CD4-positive, CD25-positive, alpha-beta regulatory T cell (primary cell): ENCODE measurements at regions not wholly inside any gene's neighbourhood (a gene's known extent, or its start where the extent isn't known, plus 50 kb on each side); places are given as distances from the start of the nearest gene placed in this dataset.
"Not testable (repeated sequence)": the region's sequence is repeated elsewhere in the genome, so short reads cannot be mapped to it uniquely, and the experiment has no call there.

ENCODE experiments used
- ATAC-seq, 2 donors: fragments of 150-1000 bp; cut with Tn5 transposase; one replicate each; pipeline ENCODE4 v1.10.0; 2021; ENCODE audit warnings: low read depth in 2 of 2, moderate number of reproducible peaks in 2 of 2, moderate library complexity in 1 of 2
- DNase-seq, 3 donors: peaks; one replicate each; pipeline versions ENCODE4 v3.0.0 to v3.0.0-alpha.2; 2012 to 2022; ENCODE audit warnings: mixed read lengths in 1 of 3
- H3K27ac ChIP-seq: one replicate; pipeline ENCODE4 v1.7.0; 2013; ENCODE audit warnings: mild to moderate bottlenecking, low read length; ENCODE audit not compliant: insufficient read depth, poor library complexity, severe bottlenecking
- H3K27me3 ChIP-seq: one replicate; pipeline ENCODE4 v1.7.0; 2013; ENCODE audit warnings: low read length; ENCODE audit not compliant: control insufficient read depth, insufficient read depth
- H3K36me3 ChIP-seq: one replicate; pipeline ENCODE4 v1.7.0; 2013; ENCODE audit warnings: mild to moderate bottlenecking, low read length, moderate library complexity; ENCODE audit not compliant: control insufficient read depth, insufficient read depth
- H3K4me1 ChIP-seq: 2 replicates; pipeline ENCODE4 v1.7.0; 2013; ENCODE audit warnings: mild to moderate bottlenecking, low read length; ENCODE audit not compliant: insufficient read depth, control insufficient read depth, poor library complexity, severe bottlenecking
- H3K4me3 ChIP-seq: one replicate; pipeline ENCODE4 v1.7.0; 2013; ENCODE audit warnings: low read depth, mild to moderate bottlenecking, low read length, moderate library complexity
- H3K9me3 ChIP-seq, 2 experiments: 1 replicate in 1 of 2; 2 replicates in 1 of 2; pipeline ENCODE4 v1.7.0; 2013; ENCODE audit warnings: low read length in 2 of 2, mild to moderate bottlenecking in 1 of 2, moderate library complexity in 1 of 2; ENCODE audit not compliant: control insufficient read depth in 2 of 2
- H3K27ac Mint-ChIP-seq, 3 donors: one replicate each; pipeline ENCODE4 v1.8.0; 2020 to 2022; ENCODE audit warnings: mild to moderate bottlenecking in 3 of 3, mixed read lengths in 3 of 3, moderate library complexity in 2 of 3
- H3K27me3 Mint-ChIP-seq: one replicate; pipeline ENCODE4 v1.8.0; 2022; ENCODE audit warnings: mild to moderate bottlenecking, mixed read lengths
- H3K36me3 Mint-ChIP-seq: one replicate; pipeline ENCODE4 v1.8.0; 2020; ENCODE audit warnings: mixed read lengths
- H3K4me1 Mint-ChIP-seq, 4 donors: one replicate each; pipeline ENCODE4 v1.8.0; 2020 to 2022; ENCODE audit warnings: mixed read lengths in 4 of 4, mild to moderate bottlenecking in 1 of 4
- H3K4me3 Mint-ChIP-seq, 4 donors: one replicate each; pipeline ENCODE4 v1.8.0; 2020 to 2022; ENCODE audit warnings: mild to moderate bottlenecking in 4 of 4, mixed read lengths in 4 of 4, moderate library complexity in 3 of 4
- H3K9me3 Mint-ChIP-seq, 7 donors: one replicate each; pipeline ENCODE4 v1.8.0; 2020 to 2022; ENCODE audit warnings: mixed read lengths in 7 of 7, mild to moderate bottlenecking in 3 of 7, moderate library complexity in 2 of 7

DNA sequence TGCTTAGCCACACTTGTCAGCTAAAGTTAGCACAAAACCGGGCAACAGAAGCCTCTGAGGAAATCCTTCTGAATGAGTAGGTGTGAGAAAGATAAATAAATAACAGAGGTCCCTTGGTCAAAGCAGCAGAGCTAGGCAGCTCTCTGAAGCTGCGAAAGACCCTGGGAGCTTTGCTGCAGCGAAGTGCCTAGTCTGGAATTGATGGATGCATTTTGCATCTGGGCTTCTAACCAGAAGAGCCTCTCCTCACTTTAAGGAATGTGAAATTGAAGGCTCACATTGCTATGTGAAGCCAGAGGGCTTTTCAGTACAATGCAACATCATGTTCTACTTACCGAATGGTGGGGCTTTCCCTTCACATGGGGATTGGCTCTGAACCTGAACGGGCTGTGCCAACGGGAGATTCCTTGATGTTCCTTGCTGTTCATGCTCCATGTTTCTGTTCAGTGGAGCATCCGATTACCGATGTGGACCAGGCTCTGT lies 274.6 kb downstream of the HS3ST3B1 start:
- Histone ChIP-seq H3K9me3 (no peaks in the 10 kb centered on the region), H3K27ac (no peak overlapping the region), H3K4me1 (no peaks in the 10 kb centered on the region), H3K36me3 (no peaks in the 10 kb centered on the region), H3K27me3 (no peaks in the 10 kb centered on the region), H3K4me3 (no peak overlapping the region)
- H3K36me3 Mint-ChIP-seq = no peaks in the 10 kb centered on the region
- no peak overlapping the region for H3K4me3 Mint-ChIP-seq
- H3K27me3 Mint-ChIP-seq = peaks cover 10% of the 10 kb centered on the region
- H3K9me3 Mint-ChIP-seq = peaks cover 0 to 2% (median 0%) of the 10 kb centered on the region in 7 donors
- peaks cover 0 to 3% (median 0%) of the 10 kb centered on the region in 4 donors for H3K4me1 Mint-ChIP-seq
- no peak for ATAC-seq
- no peak for DNase-seq
- no peak overlapping the region for H3K27ac Mint-ChIP-seq

DNA sequence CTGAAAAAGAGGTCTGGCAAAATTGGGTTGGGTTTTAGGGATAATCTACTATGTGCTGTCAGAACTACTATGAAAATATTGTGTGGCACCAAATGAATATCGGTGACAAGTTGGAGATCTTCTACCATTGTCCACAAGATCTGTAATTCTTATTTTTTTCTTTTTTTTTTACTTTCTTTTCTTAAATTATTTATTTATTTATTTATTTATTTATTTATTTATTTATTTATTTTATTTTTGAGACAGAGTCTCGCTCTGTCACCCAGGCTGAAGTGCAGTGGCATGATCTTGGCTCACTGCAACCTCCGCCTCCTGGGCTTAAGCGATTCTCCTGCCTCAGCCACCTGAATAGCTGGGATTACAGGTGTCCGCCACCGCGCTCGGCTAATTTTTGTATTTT lies 259.4 kb downstream of the HS3ST3B1 start:
- H3K27me3 ChIP-seq, H3K4me3 Mint-ChIP-seq, H3K4me1 ChIP-seq, H3K4me3 ChIP-seq, H3K36me3 ChIP-seq, ATAC-seq, H3K36me3 Mint-ChIP-seq, H3K9me3 Mint-ChIP-seq, H3K9me3 ChIP-seq, H3K27me3 Mint-ChIP-seq, H3K27ac ChIP-seq, DNase-seq: not testable (repeated sequence)
- Mint-ChIP-seq H3K27ac (peak overlapping the region in 1 of 3 donors; percentile 34), H3K4me1 (peaks cover 5 to 19% (median 7%) of the 10 kb centered on the region in 4 donors)

DNA sequence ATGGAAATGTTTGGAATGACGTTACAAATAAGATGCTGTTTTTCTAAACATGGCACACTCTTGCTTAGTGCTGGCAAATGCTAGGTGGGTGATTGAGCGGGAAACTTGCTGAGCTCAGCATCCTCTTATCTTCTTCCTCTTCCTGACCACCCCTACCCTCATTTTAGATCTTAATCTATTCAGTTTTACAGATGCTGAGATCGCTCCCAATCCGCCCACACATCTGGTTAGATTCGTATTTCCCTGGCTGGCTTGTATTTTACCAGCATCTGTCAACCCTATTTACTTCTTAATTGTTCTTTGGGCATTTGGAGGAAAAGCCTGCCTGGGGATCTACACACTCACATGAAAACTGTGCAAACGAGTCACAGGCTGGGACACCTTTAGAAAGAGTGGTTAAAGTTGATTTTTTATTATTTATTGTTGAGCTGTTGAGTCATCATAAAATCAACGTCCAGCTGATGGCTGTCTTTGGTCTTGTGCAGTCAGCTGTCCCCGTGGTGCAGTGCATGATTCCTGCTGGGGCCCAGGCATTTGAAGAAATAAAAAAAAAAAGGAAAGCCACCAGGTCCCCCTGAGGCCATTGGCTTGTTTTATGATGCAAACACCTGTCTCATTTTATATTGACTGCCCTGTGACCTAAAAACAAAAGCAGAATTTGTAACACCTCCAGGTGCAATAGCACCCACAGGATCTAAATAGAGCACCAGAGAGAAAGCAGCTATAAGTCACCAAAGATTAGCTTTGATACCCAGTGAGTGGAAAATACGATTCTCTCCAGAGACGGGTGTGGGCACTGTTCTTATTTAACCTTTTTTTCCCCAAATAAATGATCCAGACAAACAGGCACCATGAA lies 258.6 kb downstream of the HS3ST3B1 start:
- Mint-ChIP-seq H3K4me1 (peaks cover 5 to 19% (median 7%) of the 10 kb centered on the region in 4 donors), H3K27me3 (peaks cover 4% of the 10 kb centered on the region), H3K9me3 (peaks cover 0 to 2% (median 0%) of the 10 kb centered on the region in 7 donors), H3K27ac (peak overlapping the region in 2 of 3 donors; percentile 34 to 37), H3K36me3 (peaks cover 5% of the 10 kb centered on the region), H3K4me3 (no peak overlapping the region)
- no peak overlapping the region for H3K4me3 ChIP-seq
- peaks cover 6% of the 10 kb centered on the region for H3K4me1 ChIP-seq
- H3K36me3 ChIP-seq = no peaks in the 10 kb centered on the region
- no peaks in the 10 kb centered on the region for H3K27me3 ChIP-seq
- DNase-seq (no peak), ATAC-seq (no peak)
- no peak overlapping the region for H3K27ac ChIP-seq
- no peaks in the 10 kb centered on the region for H3K9me3 ChIP-seq

DNA sequence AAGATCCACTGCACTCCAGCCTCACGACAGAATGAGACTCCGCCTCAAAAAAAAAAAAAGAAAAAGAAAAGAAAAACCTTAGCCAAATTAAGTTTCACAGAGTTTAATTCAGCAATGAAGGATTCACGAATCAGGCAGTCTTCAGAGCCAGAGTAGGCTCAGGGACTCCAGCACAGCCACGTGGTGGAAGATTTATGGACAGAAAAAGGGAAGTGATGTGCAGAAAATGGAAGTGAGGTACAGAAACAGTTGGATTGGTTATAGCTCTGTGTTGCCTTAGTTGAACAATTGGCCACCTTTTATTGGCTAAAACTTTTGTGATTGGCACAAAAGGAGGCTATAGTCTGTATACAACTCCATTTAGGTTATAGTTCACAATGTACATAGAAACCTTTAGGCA lies 256.6 kb downstream of the HS3ST3B1 start:
- no peaks in the 10 kb centered on the region for H3K9me3 ChIP-seq
- H3K36me3 Mint-ChIP-seq = peaks cover 5% of the 10 kb centered on the region
- no peak overlapping the region for H3K27ac ChIP-seq
- peaks cover 5 to 23% (median 7%) of the 10 kb centered on the region in 4 donors for H3K4me1 Mint-ChIP-seq
- H3K4me3 Mint-ChIP-seq = no peak overlapping the region
- peaks cover 6% of the 10 kb centered on the region for H3K4me1 ChIP-seq
- no peak for DNase-seq
- ATAC-seq = no peak
- no peaks in the 10 kb centered on the region for H3K36me3 ChIP-seq
- no peaks in the 10 kb centered on the region for H3K27me3 ChIP-seq
- H3K9me3 Mint-ChIP-seq = peaks cover 0 to 2% (median 0%) of the 10 kb centered on the region in 7 donors
- H3K27me3 Mint-ChIP-seq = peaks cover 4% of the 10 kb centered on the region
- no peak overlapping the region for H3K4me3 ChIP-seq
- H3K27ac Mint-ChIP-seq = peak overlapping the region in 1 of 3 donors; percentile 79

DNA sequence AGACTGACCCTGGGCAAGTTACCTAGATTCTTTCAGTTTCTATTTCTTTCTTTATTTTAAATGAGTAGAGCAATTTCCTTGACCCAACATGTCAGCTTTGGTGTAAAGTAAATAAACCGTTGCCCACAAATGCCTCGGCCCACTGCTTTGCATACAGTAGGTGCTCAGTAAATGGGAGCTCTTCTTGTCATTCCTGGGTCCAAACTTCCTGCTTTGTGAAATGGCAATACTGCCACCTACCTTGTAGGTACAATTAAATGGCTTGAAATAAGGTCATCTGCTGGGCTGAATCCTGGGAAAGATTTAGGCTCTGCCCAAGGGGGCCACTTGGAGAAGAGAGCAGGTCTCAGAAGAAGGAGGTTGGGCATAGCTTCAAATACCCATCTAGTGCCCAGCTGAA lies 253.0 kb downstream of the HS3ST3B1 start:
- peaks cover 0 to 13% (median 4%) of the 10 kb centered on the region in 4 donors for H3K4me1 Mint-ChIP-seq
- ATAC-seq (no peak), DNase-seq (peak in 1 of 3 donors; percentile 10)
- no peaks in the 10 kb centered on the region for H3K36me3 Mint-ChIP-seq
- no peaks in the 10 kb centered on the region for H3K36me3 ChIP-seq
- no peak overlapping the region for H3K4me3 Mint-ChIP-seq
- H3K27me3 ChIP-seq = no peaks in the 10 kb centered on the region
- H3K9me3 Mint-ChIP-seq = peaks cover 0 to 1% (median 0%) of the 10 kb centered on the region in 7 donors
- no peaks in the 10 kb centered on the region for H3K4me1 ChIP-seq
- peak overlapping the region; percentile 27 to 67 (median 48) for H3K27ac Mint-ChIP-seq
- H3K9me3 ChIP-seq = no peaks in the 10 kb centered on the region
- no peaks in the 10 kb centered on the region for H3K27me3 Mint-ChIP-seq
- no peak overlapping the region for H3K4me3 ChIP-seq
- no peak overlapping the region for H3K27ac ChIP-seq

DNA sequence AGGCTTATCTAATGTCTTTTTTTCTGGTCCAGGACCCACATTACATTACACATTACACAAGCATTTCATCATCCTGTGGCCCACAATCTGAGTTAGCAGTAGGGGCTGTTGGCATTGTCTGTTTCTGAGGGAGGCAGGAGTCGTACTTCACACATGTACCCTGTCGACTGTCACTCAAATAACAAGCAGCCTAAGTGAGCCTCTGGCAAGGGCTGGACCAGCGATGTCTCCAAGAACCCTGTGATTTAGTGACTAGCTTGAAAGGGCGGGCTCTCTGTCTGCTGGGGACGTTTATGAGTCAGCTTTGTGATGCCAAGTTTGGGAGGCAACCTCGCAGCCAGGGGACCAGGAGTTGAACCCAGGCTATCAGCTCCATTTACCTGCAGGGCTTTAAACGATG lies 251.4 kb downstream of the HS3ST3B1 start:
- peaks cover 4% of the 10 kb centered on the region for H3K27me3 Mint-ChIP-seq
- Histone ChIP-seq H3K4me3 (no peak overlapping the region), H3K9me3 (no peaks in the 10 kb centered on the region), H3K27ac (no peak overlapping the region), H3K36me3 (no peaks in the 10 kb centered on the region), H3K4me1 (no peaks in the 10 kb centered on the region), H3K27me3 (no peaks in the 10 kb centered on the region)
- peaks cover 0 to 1% (median 0%) of the 10 kb centered on the region in 7 donors for H3K9me3 Mint-ChIP-seq
- ATAC-seq (no peak), DNase-seq (no peak)
- H3K27ac Mint-ChIP-seq = no peak overlapping the region
- no peak overlapping the region for H3K4me3 Mint-ChIP-seq
- H3K36me3 Mint-ChIP-seq = no peaks in the 10 kb centered on the region
- H3K4me1 Mint-ChIP-seq = peaks cover 0 to 6% (median 1%) of the 10 kb centered on the region in 4 donors

DNA sequence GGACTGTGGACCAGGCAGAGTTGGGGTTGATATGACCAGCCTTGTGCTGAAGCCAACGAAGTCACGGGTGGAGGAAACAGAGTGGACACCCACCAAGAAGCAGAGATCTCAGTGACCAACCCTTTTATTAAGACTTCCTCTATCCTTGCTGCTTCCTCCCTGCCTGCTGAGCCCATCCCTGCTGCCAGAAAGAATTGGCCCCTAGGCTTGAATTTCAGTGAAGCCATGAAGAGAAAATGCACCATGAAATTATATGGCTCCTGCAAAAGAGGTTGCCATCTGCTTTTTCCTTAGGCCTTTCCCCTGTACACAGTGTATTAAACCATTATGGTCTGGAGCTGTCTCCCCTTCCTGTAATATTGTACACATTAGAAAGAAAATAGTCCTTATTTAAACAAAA lies 246.7 kb downstream of the HS3ST3B1 start:
- H3K9me3 ChIP-seq = no peaks in the 10 kb centered on the region
- H3K27me3 Mint-ChIP-seq = peaks cover 4% of the 10 kb centered on the region
- H3K27ac Mint-ChIP-seq = no peak overlapping the region
- no peaks in the 10 kb centered on the region for H3K36me3 Mint-ChIP-seq
- no peak for DNase-seq
- peaks cover 3% of the 10 kb centered on the region for H3K27me3 ChIP-seq
- no peak overlapping the region for H3K27ac ChIP-seq
- peaks cover 0 to 1% (median 0%) of the 10 kb centered on the region in 7 donors for H3K9me3 Mint-ChIP-seq
- no peak for ATAC-seq
- H3K36me3 ChIP-seq = no peaks in the 10 kb centered on the region
- no peak overlapping the region for H3K4me3 Mint-ChIP-seq
- H3K4me3 ChIP-seq = no peak overlapping the region
- H3K4me1 Mint-ChIP-seq = peaks cover 0 to 13% (median 2%) of the 10 kb centered on the region in 4 donors
- no peaks in the 10 kb centered on the region for H3K4me1 ChIP-seq
